AG04450 (cell line): ENCODE measurements at regions not wholly inside any gene's neighbourhood (a gene's known extent, or its start where the extent isn't known, plus 50 kb on each side); places are given as distances from the start of the nearest gene placed in this dataset.

Experiments
- CTCF ChIA-PET: fragments of 300-600, 350-600 bp; formaldehyde crosslinking; extraction: SDS; loops from one replicate; lab custom pipeline; 2022; ENCODE audit warnings: antibody characterized with exemption, inconsistent platforms; lab: Charles Lee
- POLR2A ChIA-PET: fragments of 350-600 bp; formaldehyde crosslinking; extraction: SDS; loops from one replicate; lab custom pipeline; 2021; ENCODE audit warnings: antibody characterized with exemption, inconsistent platforms; lab: Yijun Ruan, JAX
- DNase-seq: peaks from one replicate; pipeline ENCODE4 v3.0.0-alpha.2; 2011; ENCODE audit warnings: low read depth, low spot score
- H3K27ac ChIP-seq: one replicate; pipeline ENCODE4 v1.5.1; 2012; ENCODE audit warnings: low read depth, low read length, control low read depth
- H3K27me3 ChIP-seq: one replicate; pipeline ENCODE4 v1.6.0; 2012; ENCODE audit warnings: low read length; ENCODE audit not compliant: control insufficient read depth, insufficient read depth
- H3K4me3 ChIP-seq: 2 replicates; pipeline ENCODE4 v1.5.1; 2011; ENCODE audit warnings: mild to moderate bottlenecking, low read depth, low read length, control low read depth
- H3K9me3 ChIP-seq: 2 replicates; pipeline ENCODE4 v1.5.1; 2012; ENCODE audit warnings: low read length; ENCODE audit not compliant: control insufficient read depth, insufficient read depth
- TF ChIP-seq, protein P1 (sequence below): IDR thresholded peaks from 2 replicates; pipeline ENCODE4 v1.5.1; 2011; ENCODE audit warnings: low read depth, low read length, control low read depth, inconsistent platforms

DNA sequence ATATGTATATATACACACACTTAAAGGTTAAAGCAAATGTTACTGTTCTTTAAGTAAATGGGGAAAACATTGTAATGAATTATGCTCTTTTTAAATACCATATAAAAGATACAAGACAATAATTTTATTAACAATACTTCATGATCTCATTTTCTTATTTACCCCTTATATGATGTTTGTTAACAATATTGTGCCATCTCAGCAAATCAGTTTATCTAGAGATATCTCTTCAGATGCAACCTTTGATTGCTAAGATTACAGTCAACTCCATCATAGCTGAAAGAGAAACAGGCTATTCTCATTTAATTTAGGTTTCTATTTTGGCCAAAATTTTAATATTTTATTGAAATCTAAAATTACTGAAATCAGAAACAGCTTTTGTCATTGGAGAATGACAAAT, 197.9 kb downstream of the CALCRL start:
- H3K4me3 ChIP-seq = no peak overlapping the region
- H3K27me3 ChIP-seq = no peaks in the 10 kb centered on the region
- ChIA-PET POLR2A (no interaction called here), CTCF (no interaction called here)
- no peak for DNase-seq
- no peak overlapping the region for H3K27ac ChIP-seq
- no peaks in the 10 kb centered on the region for H3K9me3 ChIP-seq
- TF ChIP-seq, protein P1, sequence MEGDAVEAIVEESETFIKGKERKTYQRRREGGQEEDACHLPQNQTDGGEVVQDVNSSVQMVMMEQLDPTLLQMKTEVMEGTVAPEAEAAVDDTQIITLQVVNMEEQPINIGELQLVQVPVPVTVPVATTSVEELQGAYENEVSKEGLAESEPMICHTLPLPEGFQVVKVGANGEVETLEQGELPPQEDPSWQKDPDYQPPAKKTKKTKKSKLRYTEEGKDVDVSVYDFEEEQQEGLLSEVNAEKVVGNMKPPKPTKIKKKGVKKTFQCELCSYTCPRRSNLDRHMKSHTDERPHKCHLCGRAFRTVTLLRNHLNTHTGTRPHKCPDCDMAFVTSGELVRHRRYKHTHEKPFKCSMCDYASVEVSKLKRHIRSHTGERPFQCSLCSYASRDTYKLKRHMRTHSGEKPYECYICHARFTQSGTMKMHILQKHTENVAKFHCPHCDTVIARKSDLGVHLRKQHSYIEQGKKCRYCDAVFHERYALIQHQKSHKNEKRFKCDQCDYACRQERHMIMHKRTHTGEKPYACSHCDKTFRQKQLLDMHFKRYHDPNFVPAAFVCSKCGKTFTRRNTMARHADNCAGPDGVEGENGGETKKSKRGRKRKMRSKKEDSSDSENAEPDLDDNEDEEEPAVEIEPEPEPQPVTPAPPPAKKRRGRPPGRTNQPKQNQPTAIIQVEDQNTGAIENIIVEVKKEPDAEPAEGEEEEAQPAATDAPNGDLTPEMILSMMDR = no peak

- DNase-seq = no peak
- H3K27ac ChIP-seq = no peak overlapping the region
- TF ChIP-seq, protein P1 = no peak
- POLR2A ChIA-PET = no interaction called here
- H3K27me3 ChIP-seq = no peaks in the 10 kb centered on the region
- no peaks in the 10 kb centered on the region for H3K9me3 ChIP-seq
- no peak overlapping the region for H3K4me3 ChIP-seq
- CTCF ChIA-PET = no interaction called here
Observed at GRCh38 chr2:187233811-187234210, 214.2 kb downstream of the CALCRL start.

- TF ChIP-seq, protein P1 = no peak
- CTCF ChIA-PET = no interaction called here
- H3K27me3 ChIP-seq = no peaks in the 10 kb centered on the region
- DNase-seq = no peak
- no peak overlapping the region for H3K27ac ChIP-seq
- POLR2A ChIA-PET = no interaction called here
- H3K9me3 ChIP-seq = no peaks in the 10 kb centered on the region
- no peak overlapping the region for H3K4me3 ChIP-seq
Observed at GRCh38 chr2:187232749-187233148, 215.3 kb downstream of the CALCRL start.

GRCh38 chr2:187230088-187230487, 218.0 kb downstream of the CALCRL start:
- H3K9me3 ChIP-seq = no peaks in the 10 kb centered on the region
- H3K27me3 ChIP-seq = no peaks in the 10 kb centered on the region
- DNase-seq = no peak
- no peak overlapping the region for H3K4me3 ChIP-seq
- TF ChIP-seq, protein P1 = no peak
- ChIA-PET CTCF (interaction anchor here (0.7 kb wide), 1 partner anchor 726 kb away, joined by 4 read pairs; no protein-coding TSS in a partner anchor), POLR2A (no interaction called here)
- H3K27ac ChIP-seq = no peak overlapping the region

DNA sequence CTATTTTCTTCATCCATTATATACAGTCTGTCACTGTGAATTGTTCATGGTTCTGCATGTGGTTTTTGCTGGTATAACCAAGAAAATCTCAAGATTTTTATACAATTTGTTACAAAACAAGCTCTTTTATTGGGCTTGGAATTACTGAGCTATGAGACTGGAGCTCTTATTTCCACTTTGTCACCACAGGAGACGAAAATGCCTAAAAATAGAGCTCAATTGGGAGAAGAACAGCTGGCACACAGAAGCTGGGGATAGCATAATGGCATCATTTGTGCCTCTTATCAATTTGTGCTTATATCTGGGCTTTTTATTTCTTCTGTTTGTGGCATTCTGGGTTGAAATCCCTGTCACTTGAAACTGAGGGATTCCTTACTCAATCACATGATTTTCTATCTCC, 219.1 kb downstream of the CALCRL start:
- CTCF ChIA-PET = no interaction called here
- Histone ChIP-seq H3K9me3 (no peaks in the 10 kb centered on the region), H3K4me3 (no peak overlapping the region), H3K27ac (no peak overlapping the region), H3K27me3 (no peaks in the 10 kb centered on the region)
- TF ChIP-seq, protein P1 = no peak
- POLR2A ChIA-PET = no interaction called here
- DNase-seq = no peak
